Endothelial cell of umbilical vein (primary cell): ENCODE measurements at regions not wholly inside any gene's neighbourhood (a gene's known extent, or its start where the extent isn't known, plus 50 kb on each side); places are given as distances from the start of the nearest gene placed in this dataset.

ENCODE experiments used
- BruUV-seq: library from RNA; stranded (reverse); fragments of 400-500 nt; replicated peaks from 2 replicates; lab custom pipeline; 2021; lab: Mats Ljungman, UMichigan
- CTCF ChIA-PET: fragments of 300-600, 350-600 bp; sonication (Branson Sonifier 250); formaldehyde crosslinking; loops from one replicate; lab custom pipeline; 2021; ENCODE audit warnings: antibody characterized with exemption, inconsistent platforms; lab: Charles Lee
- POLR2A ChIA-PET: fragments of 300-600, 350-600 bp; sonication (Branson Sonifier 250); formaldehyde crosslinking; loops from one replicate; lab custom pipeline; 2021; ENCODE audit warnings: antibody characterized with exemption, inconsistent platforms; lab: Charles Lee
- DNase-seq: peaks from one replicate; pipeline ENCODE4 v3.0.0-alpha.2; 2011; ENCODE audit warnings: low read depth, low spot score
- FAIRE-seq: peaks from 2 replicates; lab custom pipeline; 2011; peaks lifted over from hg19 to GRCh38; lab: Jason Lieb, UNC
- H2AFZ ChIP-seq: 2 replicates; pipeline ENCODE4 v1.6.0; 2012; ENCODE audit warnings: low read depth, low read length, control low read depth, inconsistent platforms
- H3K27ac ChIP-seq: 2 replicates; pipeline ENCODE4 v1.5.1; 2011; ENCODE audit warnings: low read depth, mild to moderate bottlenecking, control low read depth, low read length, moderate library complexity; ENCODE audit not compliant: insufficient read depth
- H3K27me3 ChIP-seq, 2 experiments: 2 replicates each; pipeline versions ENCODE4 v1.6.0 to v1.6.1; 2011; ENCODE audit warnings: low read length in 2 of 2, mixed read lengths in 1 of 2; ENCODE audit not compliant: control insufficient read depth in 2 of 2, insufficient read depth in 2 of 2
- H3K36me3 ChIP-seq, 2 experiments: 2 replicates in 1 of 2; 3 replicates in 1 of 2; pipeline ENCODE4 v1.5.1; 2011; ENCODE audit warnings: low read length in 2 of 2, mild to moderate bottlenecking in 1 of 2, moderate library complexity in 1 of 2; ENCODE audit not compliant: control insufficient read depth in 2 of 2, insufficient read depth in 2 of 2; ENCODE audit errors: extremely low read depth in 1 of 2
- H3K4me1 ChIP-seq: 3 replicates; pipeline ENCODE4 v1.5.1; 2011; ENCODE audit warnings: mild to moderate bottlenecking, low read length; ENCODE audit not compliant: control insufficient read depth, insufficient read depth; ENCODE audit errors: extremely low read depth
- H3K4me2 ChIP-seq: 2 replicates; pipeline ENCODE4 v1.6.1; 2011; ENCODE audit warnings: low read length, control low read depth, mixed read lengths; ENCODE audit not compliant: insufficient read depth
- H3K4me3 ChIP-seq, 3 experiments: fragments of 200-600 bp in 1 of 3; sonication (generic), shearing (Covaris generic) in 1 of 3; replicated peaks in 1 of 3; 2 replicates each; pipeline ENCODE4 v1.5.1; 2011 to 2016; ENCODE audit warnings: control low read depth in 3 of 3, low read length in 3 of 3, mild to moderate bottlenecking in 2 of 3, inconsistent platforms in 1 of 3, low read depth in 1 of 3, moderate library complexity in 1 of 3; ENCODE audit not compliant: insufficient read depth in 1 of 3
- H3K79me2 ChIP-seq: 2 replicates; pipeline ENCODE4 v1.6.0; 2012; ENCODE audit warnings: low read length, inconsistent platforms; ENCODE audit not compliant: control insufficient read depth, insufficient read depth
- H3K9ac ChIP-seq: replicated peaks from 2 replicates; pipeline ENCODE3; 2011; ENCODE audit warnings: low read length, control low read depth; ENCODE audit not compliant: insufficient read depth; ENCODE audit errors: extremely low read depth
- H3K9me1 ChIP-seq: replicated peaks from 3 replicates; pipeline ENCODE4 v1.6.0; 2011; ENCODE audit warnings: mild to moderate bottlenecking, low read length; ENCODE audit not compliant: control insufficient read depth, insufficient read depth; ENCODE audit errors: extremely low read depth
- H3K9me3 ChIP-seq: replicated peaks from 2 replicates; pipeline ENCODE4 v1.5.1; 2012; ENCODE audit warnings: low read length, inconsistent platforms; ENCODE audit not compliant: control insufficient read depth, insufficient read depth
- H4K20me1 ChIP-seq: replicated peaks from 2 replicates; pipeline ENCODE3; 2011; ENCODE audit warnings: mild to moderate bottlenecking, low read length; ENCODE audit not compliant: control insufficient read depth, insufficient read depth; ENCODE audit errors: extremely low read depth
- CTCF ChIP-seq, 2 donors: IDR thresholded peaks; 1 replicate in 1 of 2; 2 replicates in 1 of 2; pipeline ENCODE4 v1.5.1; 2011; ENCODE audit warnings: low read length in 2 of 2, mild to moderate bottlenecking in 2 of 2, moderate library complexity in 2 of 2, control low read depth in 1 of 2, inconsistent platforms in 1 of 2, low read depth in 1 of 2; ENCODE audit not compliant: insufficient read depth in 1 of 2; ENCODE audit errors: extremely low read depth in 1 of 2
- EZH2 ChIP-seq: IDR thresholded peaks from 2 replicates; pipeline ENCODE4 v1.6.1; 2012; ENCODE audit warnings: borderline replicate concordance, low read depth, mild to moderate bottlenecking, moderate library complexity, low read length, inconsistent platforms; ENCODE audit not compliant: severe bottlenecking
- FOS ChIP-seq: IDR thresholded peaks from 2 replicates; pipeline ENCODE4 v1.6.1; 2011; ENCODE audit warnings: mild to moderate bottlenecking, low read length, moderate library complexity, borderline replicate concordance; ENCODE audit not compliant: insufficient read depth
- GATA2 ChIP-seq: IDR thresholded peaks from 2 replicates; pipeline ENCODE4 v1.7.0; 2011; ENCODE audit warnings: low read depth, mild to moderate bottlenecking, moderate library complexity, mixed read lengths, low read length; ENCODE audit not compliant: insufficient read length, insufficient read depth
- JUN ChIP-seq: IDR thresholded peaks from 2 replicates; pipeline ENCODE4 v1.6.1; 2011; ENCODE audit warnings: borderline replicate concordance, low read depth; ENCODE audit not compliant: insufficient read length, insufficient read depth
- MAX ChIP-seq: IDR thresholded peaks from 2 replicates; pipeline ENCODE4 v1.6.1; 2011; ENCODE audit not compliant: insufficient read depth, insufficient read length
- MYC ChIP-seq: IDR thresholded peaks from one replicate; pipeline ENCODE4 v1.6.1; 2011; ENCODE audit warnings: mild to moderate bottlenecking, low read depth, low read length
- POLR2A ChIP-seq: IDR thresholded peaks from 2 replicates; pipeline ENCODE4 v1.6.1; 2012; ENCODE audit warnings: low read depth, mild to moderate bottlenecking, control low read depth, low read length
- POLR2AphosphoS5 ChIP-seq: IDR thresholded peaks from 2 replicates; pipeline ENCODE4 v1.6.1; 2012; ENCODE audit warnings: low read depth, mild to moderate bottlenecking, control low read depth, low read length, moderate library complexity; ENCODE audit not compliant: insufficient read depth
- dilution Hi-C: fragments of 300-500 bp; cut with MboI; formaldehyde crosslinking; loops from one replicate; pipeline ENCODE4 v1.15.0; 2019; ENCODE audit warnings: low sequenced_read_pairs; ENCODE audit not compliant: extremely low pct_ligation_motif_present
- intact Hi-C: fragments of 100-400 bp; cut with micrococcal nuclease; formaldehyde crosslinking; loops from one replicate; pipeline ENCODE4 v1.10.0; 2022

GRCh38 chr4:35541888-35542213, 702.5 kb downstream of the ARAP2 start:
- peaks cover 5% of the 10 kb centered on the region for H3K9me3 ChIP-seq
- no peaks in the 10 kb centered on the region for H3K79me2 ChIP-seq
- ChIA-PET POLR2A (no interaction called here), CTCF (no interaction called here)
- no peak overlapping the region for H3K4me3 ChIP-seq
- no peaks in the 10 kb centered on the region for H3K4me1 ChIP-seq
- no peak for FAIRE-seq
- no peak overlapping the region for H3K27ac ChIP-seq
- TF ChIP-seq GATA2 (no peak), JUN (no peak), POLR2A (no peak), POLR2AphosphoS5 (no peak), FOS (no peak), MYC (no peak), CTCF (IDR thresholded peaks at IDR 0.05; ENCODE audit: extremely low read depth in 1 of 2, insufficient read depth in 1 of 2, low read depth in 1 of 2, low read length in 2 of 2) (no peak), MAX (no peak), EZH2 (no peak)
- H3K36me3 ChIP-seq = no peaks in the 10 kb centered on the region
- H4K20me1 ChIP-seq = no peaks in the 10 kb centered on the region
- H3K4me2 ChIP-seq = no peak overlapping the region
- DNase-seq = no peak
- intact Hi-C loops = no loop called here
- H3K27me3 ChIP-seq = no peaks in the 10 kb centered on the region
- H3K9me1 ChIP-seq = no peaks in the 10 kb centered on the region
- no TSS peak for BruUV-seq
- no peak overlapping the region for H2AFZ ChIP-seq
- dilution Hi-C loops = no loop called here
- H3K9ac ChIP-seq = no peak overlapping the region
